Esophagus squamous epithelium (tissue), 5 donors: ENCODE measurements at regions not wholly inside any gene's neighbourhood (a gene's known extent, or its start where the extent isn't known, plus 50 kb on each side); places are given as distances from the start of the nearest gene placed in this dataset.

Source experiments
- DNase-seq: peaks from one replicate; lab custom pipeline; 2025; lab: John Stamatoyannopoulos, UW
- H3K27ac ChIP-seq, 4 donors: fragments of 200-600 bp; sonication (generic); one replicate each; pipeline ENCODE4 v1.5.1; 2016 to 2019; ENCODE audit warnings: mild to moderate bottlenecking in 1 of 4
- H3K27me3 ChIP-seq, 4 donors: fragments of 200-600 bp; sonication (generic); 1 replicate in 3 of 4; 2 replicates in 1 of 4; pipeline versions ENCODE4 v1.5.1 to v1.6.0; 2017 to 2021; ENCODE audit warnings: antibody characterized with exemption in 1 of 4
- H3K36me3 ChIP-seq, 3 donors: fragments of 200-600 bp; sonication (generic); one replicate each; pipeline ENCODE4 v1.5.1; 2016 to 2019
- H3K4me1 ChIP-seq, 3 donors: fragments of 200-600 bp; sonication (generic); one replicate each; pipeline ENCODE4 v1.5.1; 2017 to 2019
- H3K4me3 ChIP-seq, 4 donors: fragments of 200-600 bp; sonication (generic); 1 replicate in 3 of 4; 2 replicates in 1 of 4; pipeline ENCODE4 v1.5.1; 2016 to 2019; ENCODE audit warnings: mild to moderate bottlenecking in 2 of 4, moderate library complexity in 1 of 4
- H3K9me3 ChIP-seq, 3 donors: fragments of 200-600 bp; sonication (generic); one replicate each; pipeline ENCODE4 v1.5.1; 2016 to 2019
- CTCF ChIP-seq, 6 experiments: fragments of 450-650 bp in 4 of 6; fragments of 200-600 bp in 2 of 6; sonication (generic) in 2 of 6; IDR thresholded peaks; one replicate each; pipeline ENCODE4 v1.5.1; 2016 to 2019; ENCODE audit warnings: antibody characterized with exemption in 6 of 6, mild to moderate bottlenecking in 4 of 6, moderate library complexity in 4 of 6
- POLR2A ChIP-seq, 4 donors: fragments of 450-650 bp; IDR thresholded peaks; one replicate each; pipeline ENCODE4 v1.6.1; 2017; ENCODE audit warnings: antibody characterized with exemption in 4 of 4, mild to moderate bottlenecking in 4 of 4, moderate library complexity in 3 of 4
- WGBS, 2 donors: methylation state at CpG; one replicate each; pipeline ENCODE4 v1.1.5; 2018; 5-methylcytosine and 5-hydroxymethylcytosine counted together
- intact Hi-C: fragments of 100-400 bp; cut with DNase I; formaldehyde crosslinking; loops from one replicate; pipeline ENCODE4 v1.15.0; 2022
- donor health status: DM: yes; HTN: yes; CAD: no.

GRCh38 chr18:10321576-10321975 lies 132.9 kb upstream of the APCDD1 start:
- H3K27me3 ChIP-seq: no peaks in the 10 kb centered on the region
- TF ChIP-seq CTCF (IDR thresholded peaks at IDR 0.05) (no peak), POLR2A (IDR thresholded peaks at IDR 0.05) (no peak)
- 86 to 100% methylated on average over 1 to 2 of the region's 2 CpGs for WGBS, 2 donors
- H3K4me1 ChIP-seq: no peaks in the 10 kb centered on the region
- H3K36me3 ChIP-seq: no peaks in the 10 kb centered on the region
- no peak overlapping the region for H3K4me3 ChIP-seq
- H3K27ac ChIP-seq: no peak overlapping the region
- intact Hi-C loops: no loop called here
- no peaks in the 10 kb centered on the region for H3K9me3 ChIP-seq
- DNase-seq: no peak

- H3K27ac ChIP-seq: no peak overlapping the region
- TF ChIP-seq POLR2A (IDR thresholded peaks at IDR 0.05) (no peak), CTCF (IDR thresholded peaks at IDR 0.05) (no peak)
- H3K27me3 ChIP-seq: no peaks in the 10 kb centered on the region
- no peaks in the 10 kb centered on the region for H3K36me3 ChIP-seq
- no peaks in the 10 kb centered on the region for H3K9me3 ChIP-seq
- no peaks in the 10 kb centered on the region for H3K4me1 ChIP-seq
- 88 to 94% methylated on average over 7 of the region's 7 CpGs for WGBS, 2 donors
- no peak overlapping the region for H3K4me3 ChIP-seq
- intact Hi-C loops: no loop called here
- no peak for DNase-seq
These were observed 132.4 kb upstream of the APCDD1 start for GRCh38 chr18:10322004-10322403.

- DNase-seq: no peak
- no peak for TF ChIP-seq CTCF (IDR thresholded peaks at IDR 0.05)
- TF ChIP-seq POLR2A (IDR thresholded peaks at IDR 0.05): no peak
- intact Hi-C loops: no loop called here
- Histone ChIP-seq H3K9me3 (no peaks in the 10 kb centered on the region), H3K27ac (no peak overlapping the region), H3K27me3 (no peaks in the 10 kb centered on the region), H3K4me1 (no peaks in the 10 kb centered on the region), H3K4me3 (no peak overlapping the region), H3K36me3 (no peaks in the 10 kb centered on the region)
- 56 to 81% methylated on average over 2 of the region's 2 CpGs for WGBS, 2 donors
These were observed 132.0 kb upstream of the APCDD1 start for GRCh38 chr18:10322435-10322834.

GRCh38 chr18:10329101-10329500 lies 125.3 kb upstream of the APCDD1 start:
- Histone ChIP-seq H3K4me1 (no peaks in the 10 kb centered on the region), H3K9me3 (no peaks in the 10 kb centered on the region), H3K27ac (no peak overlapping the region), H3K27me3 (no peaks in the 10 kb centered on the region), H3K36me3 (no peaks in the 10 kb centered on the region), H3K4me3 (no peak overlapping the region)
- TF ChIP-seq POLR2A (IDR thresholded peaks at IDR 0.05): no peak
- TF ChIP-seq CTCF (IDR thresholded peaks at IDR 0.05): no peak
- WGBS, 2 donors: 65 to 81% methylated on average over 3 of the region's 3 CpGs
- no peak for DNase-seq
- intact Hi-C loops: no loop called here

GRCh38 chr18:10330428-10330827 lies 124.0 kb upstream of the APCDD1 start:
- intact Hi-C loops: no loop called here
- no peak for DNase-seq
- Histone ChIP-seq H3K27ac (no peak overlapping the region), H3K27me3 (no peaks in the 10 kb centered on the region), H3K4me3 (no peak overlapping the region), H3K36me3 (no peaks in the 10 kb centered on the region), H3K9me3 (no peaks in the 10 kb centered on the region), H3K4me1 (no peaks in the 10 kb centered on the region)
- WGBS, 2 donors: 64 to 79% methylated on average over 5 of the region's 5 CpGs
- TF ChIP-seq POLR2A (IDR thresholded peaks at IDR 0.05) (no peak), CTCF (IDR thresholded peaks at IDR 0.05) (no peak)
